ENCODE measurements at regions not wholly inside any gene's neighbourhood (a gene's known extent, or its start where the extent isn't known, plus 50 kb on each side); places are given as distances from the start of the nearest gene placed in this dataset.

- TF ChIP-seq CTCF (IDR thresholded peaks at IDR 0.05) (no peak), POLR2A (IDR thresholded peaks at IDR 0.05) (no peak)
These were observed 1299.2 kb upstream of the ATXN8OS start for GRCh38 chr13:68808456-68808855.
